Upper lobe of left lung (tissue), 4 donors: ENCODE measurements at regions not wholly inside any gene's neighbourhood (a gene's known extent, or its start where the extent isn't known, plus 50 kb on each side); places are given as distances from the start of the nearest gene placed in this dataset.
"Not testable (repeated sequence)": the region's sequence is repeated elsewhere in the genome, so short reads cannot be mapped to it uniquely, and the experiment has no call there.

Experiments
- CTCF ChIP-seq, 6 experiments: fragments of 450-650 bp in 4 of 6; fragments of 200-600 bp in 2 of 6; sonication (generic) in 2 of 6; IDR thresholded peaks; one replicate each; pipeline ENCODE4 v1.5.1; 2016 to 2019; ENCODE audit warnings: antibody characterized with exemption in 6 of 6
- EP300 ChIP-seq, 4 donors: sonication (generic); formaldehyde crosslinking; IDR thresholded peaks; one replicate each; pipeline ENCODE4 v1.5.1; 2017; ENCODE audit warnings: antibody characterized with exemption in 4 of 4, control low read depth in 2 of 4
- POLR2A ChIP-seq, 4 donors: fragments of 450-650 bp; IDR thresholded peaks; one replicate each; pipeline ENCODE4 v1.5.1; 2016 to 2017; ENCODE audit warnings: antibody characterized with exemption in 4 of 4, mild to moderate bottlenecking in 2 of 4
- POLR2AphosphoS5 ChIP-seq, 2 donors: sonication (generic); formaldehyde crosslinking; IDR thresholded peaks; one replicate each; pipeline ENCODE4 v1.5.1; 2017; ENCODE audit warnings: antibody characterized with exemption in 2 of 2

GRCh38 chr14:106774889-106775480, 1248.6 kb downstream of the TMEM121 start:
- not testable (repeated sequence) for TF ChIP-seq POLR2A, POLR2AphosphoS5, EP300 (IDR thresholded peaks at IDR 0.05)
- TF ChIP-seq CTCF (IDR thresholded peaks at IDR 0.05) = peak in 4 of 6 experiments; percentile 29 to 57 (median 44)
